Transverse colon (tissue), 4 donors: ENCODE measurements at regions not wholly inside any gene's neighbourhood (a gene's known extent, or its start where the extent isn't known, plus 50 kb on each side); places are given as distances from the start of the nearest gene placed in this dataset.
"Not testable (repeated sequence)": the region's sequence is repeated elsewhere in the genome, so short reads cannot be mapped to it uniquely, and the experiment has no call there.

Experiments used
- DNase-seq: peaks from one replicate; pipeline ENCODE4 v3.0.0-alpha.2; 2019
- H3K27ac ChIP-seq, 4 donors: fragments of 200-600 bp; sonication (generic); 2 replicates each; pipeline ENCODE4 v1.5.1; 2016 to 2018; ENCODE audit warnings: inconsistent platforms in 4 of 4
- H3K27me3 ChIP-seq: fragments of 200-600 bp; sonication (generic); 2 replicates; pipeline ENCODE4 v1.5.1; 2017; ENCODE audit warnings: inconsistent platforms
- H3K36me3 ChIP-seq, 4 donors: fragments of 200-600 bp; sonication (generic); 2 replicates each; pipeline ENCODE4 v1.5.1; 2017 to 2019; ENCODE audit warnings: inconsistent platforms in 4 of 4
- H3K4me1 ChIP-seq, 4 donors: fragments of 200-600 bp; sonication (generic); 2 replicates each; pipeline ENCODE4 v1.5.1; 2017 to 2020; ENCODE audit warnings: inconsistent platforms in 4 of 4
- H3K4me3 ChIP-seq, 4 donors: fragments of 200-600 bp; sonication (generic); 1 replicate in 1 of 4; 2 replicates in 3 of 4; pipeline versions ENCODE4 v1.5.1 to v1.6.1; 2017 to 2019; ENCODE audit warnings: inconsistent platforms in 4 of 4
- H3K9me3 ChIP-seq, 2 donors: fragments of 200-600 bp; sonication (generic); 2 replicates each; pipeline ENCODE4 v1.5.1; 2017 to 2019; ENCODE audit warnings: inconsistent platforms in 2 of 2
- CTCF ChIP-seq, 5 experiments: fragments of 200-600 bp in 3 of 5; fragments of 450-650 bp in 2 of 5; sonication (generic) in 3 of 5; IDR thresholded peaks; 1 replicate in 2 of 5; 2 replicates in 3 of 5; pipeline ENCODE4 v1.5.1; 2016 to 2017; ENCODE audit warnings: antibody characterized with exemption in 5 of 5, inconsistent platforms in 3 of 5, mild to moderate bottlenecking in 2 of 5, moderate library complexity in 1 of 5
- EP300 ChIP-seq: sonication (generic); formaldehyde crosslinking; IDR thresholded peaks from one replicate; pipeline ENCODE4 v1.6.1; 2017; ENCODE audit warnings: antibody characterized with exemption, low read depth
- POLR2A ChIP-seq: fragments of 450-650 bp; IDR thresholded peaks from one replicate; pipeline ENCODE4 v1.6.1; 2016; ENCODE audit warnings: antibody characterized with exemption, mild to moderate bottlenecking, moderate library complexity
- POLR2AphosphoS5 ChIP-seq, 3 donors: sonication (generic); formaldehyde crosslinking; IDR thresholded peaks; one replicate each; pipeline ENCODE4 v1.6.1; 2016; ENCODE audit warnings: antibody characterized with exemption in 3 of 3
- WGBS, 2 donors: methylation state at CpG; one replicate each; pipeline ENCODE4 v1.1.5; 2018; ENCODE audit warnings: low coverage in 1 of 2; 5-methylcytosine and 5-hydroxymethylcytosine counted together
- in situ Hi-C, 4 donors: fragments of 200-750 bp; cut with MboI; loops; one replicate each; pipeline versions ENCODE4 v1.15.0 to v1.15.1; 2017; ENCODE audit warnings: low sequenced_read_pairs in 3 of 4, low pct_ligation_motif_present in 1 of 4, low pct_unique_long_range_greater_than_20kb in 1 of 4
- intact Hi-C: fragments of 100-400 bp; cut with DNase I; formaldehyde crosslinking; loops from one replicate; pipeline ENCODE4 v1.15.1; 2023; ENCODE audit warnings: low total_unique reads

GRCh38 chr20:53788253-53789022 is 194.8 kb upstream of the ZNF217 start:
- H3K36me3 ChIP-seq, result no peaks in the 10 kb centered on the region
- TF ChIP-seq EP300 (no peak), POLR2A (no peak), CTCF (IDR thresholded peaks at IDR 0.05) (no peak), POLR2AphosphoS5 (IDR thresholded peaks at IDR 0.05) (no peak)
- no peaks in the 10 kb centered on the region for H3K9me3 ChIP-seq
- DNase-seq, result no peak
- no peak overlapping the region for H3K27ac ChIP-seq
- H3K4me3 ChIP-seq, result no peak overlapping the region
- no peaks in the 10 kb centered on the region for H3K27me3 ChIP-seq
- H3K4me1 ChIP-seq, result peaks cover 3 to 30% (median 13%) of the 10 kb centered on the region in 4 donors
- 94 to 96% methylated on average over 4 to 6 of the region's 6 CpGs for WGBS, 2 donors
- intact Hi-C loops (no loop called here), in situ Hi-C loops (no loop called here)

GRCh38 chr20:53787491-53787931 is 193.9 kb upstream of the ZNF217 start:
- H3K4me1 ChIP-seq, result peaks cover 3 to 30% (median 13%) of the 10 kb centered on the region in 4 donors
- H3K4me3 ChIP-seq, H3K27me3 ChIP-seq, in situ Hi-C loops, H3K36me3 ChIP-seq, intact Hi-C loops, H3K9me3 ChIP-seq: not testable (repeated sequence)
- WGBS, 2 donors, result 38 to 65% methylated on average over 2 to 8 of the region's 8 CpGs
- peak; percentile 49 for DNase-seq
- H3K27ac ChIP-seq, result peak overlapping the region; percentile 80 to 82 (median 80)

GRCh38 chr20:53786445-53787267 is 193.0 kb upstream of the ZNF217 start:
- Histone ChIP-seq H3K27me3 (no peaks in the 10 kb centered on the region), H3K9me3 (no peaks in the 10 kb centered on the region), H3K4me1 (peaks cover 3 to 30% (median 13%) of the 10 kb centered on the region in 4 donors), H3K4me3 (no peak overlapping the region), H3K27ac (peak overlapping the region; percentile 80 to 82 (median 80)), H3K36me3 (no peaks in the 10 kb centered on the region)
- peak; percentile 20 for DNase-seq
- intact Hi-C loops, result no loop called here
- 48 to 60% methylated on average over 6 to 9 of the region's 9 CpGs for WGBS, 2 donors
- peak; percentile 37 for TF ChIP-seq EP300
- no peak for TF ChIP-seq CTCF (IDR thresholded peaks at IDR 0.05)
- TF ChIP-seq POLR2AphosphoS5 (IDR thresholded peaks at IDR 0.05), result peak in 1 of 3 donors; percentile 9
- no peak for TF ChIP-seq POLR2A
- in situ Hi-C loops, result no loop called here

GRCh38 chr20:53786071-53786444 is 192.4 kb upstream of the ZNF217 start:
- Histone ChIP-seq H3K27ac (peak overlapping the region; percentile 80 to 82 (median 80)), H3K27me3 (no peaks in the 10 kb centered on the region), H3K36me3 (no peaks in the 10 kb centered on the region), H3K4me3 (no peak overlapping the region), H3K4me1 (peaks cover 3 to 30% (median 13%) of the 10 kb centered on the region in 4 donors), H3K9me3 (no peaks in the 10 kb centered on the region)
- WGBS, 2 donors, result 50 to 54% methylated on average over 3 of the region's 3 CpGs
- TF ChIP-seq EP300 (no peak), POLR2A (no peak), POLR2AphosphoS5 (IDR thresholded peaks at IDR 0.05) (peak in 2 of 3 donors; percentile 31 to 50)
- DNase-seq, result no peak
- intact Hi-C loops, result no loop called here
- in situ Hi-C loops, result no loop called here

GRCh38 chr20:53785320-53785719 is 191.7 kb upstream of the ZNF217 start:
- DNase-seq, result no peak
- Histone ChIP-seq H3K9me3 (no peaks in the 10 kb centered on the region), H3K27me3 (no peaks in the 10 kb centered on the region), H3K4me1 (peaks cover 3 to 30% (median 13%) of the 10 kb centered on the region in 4 donors), H3K4me3 (no peak overlapping the region), H3K27ac (peak overlapping the region; percentile 80 to 82 (median 80)), H3K36me3 (no peaks in the 10 kb centered on the region)
- TF ChIP-seq EP300 (no peak), POLR2A (no peak), CTCF (IDR thresholded peaks at IDR 0.05) (peak in 1 of 5 experiments; percentile 30), POLR2AphosphoS5 (IDR thresholded peaks at IDR 0.05) (no peak)
- intact Hi-C loops (no loop called here), in situ Hi-C loops (no loop called here)
- 77% methylated on average over 3 of the region's 3 CpGs; no CpG with 5 or more reads in 1 of the 2 donors for WGBS, 2 donors
